HCT116 (cell line): ENCODE measurements at regions not wholly inside any gene's neighbourhood (a gene's known extent, or its start where the extent isn't known, plus 50 kb on each side); places are given as distances from the start of the nearest gene placed in this dataset.

ENCODE experiments used
- ATAC-seq: fragments of 200-7000 bp; cut with Tn5 transposase; 2 replicates; pipeline ENCODE4 v1.9.1; 2020; ENCODE audit warnings: mild to moderate bottlenecking, moderate library complexity
- BruUV-seq: library from RNA; stranded (reverse); fragments of 400-500 nt; replicated peaks from 2 replicates; lab custom pipeline; 2021; lab: Mats Ljungman, UMichigan
- CTCF ChIA-PET: fragments of 300-600 bp; sonication (Branson Sonifier 250); formaldehyde crosslinking; loops from one replicate; lab custom pipeline; 2021; ENCODE audit warnings: antibody characterized with exemption; lab: Charles Lee
- POLR2A ChIA-PET: fragments of 300-600, 350-600 bp; sonication (Branson Sonifier 250); formaldehyde crosslinking; loops from one replicate; lab custom pipeline; 2021; ENCODE audit warnings: antibody characterized with exemption; lab: Charles Lee
- RAD21 ChIA-PET, 2 experiments: fragments of 300-600 bp; sonication (Branson Sonifier 250); formaldehyde crosslinking; loops; one replicate each; lab custom pipeline; 2023; ENCODE audit warnings: low total read pairs in 2 of 2; ENCODE audit not compliant: uncharacterized antibody in 2 of 2, unreplicated experiment in 2 of 2, low non-redundant PET in 1 of 2; lab: Charles Lee
- DNase-seq: peaks from one replicate; pipeline ENCODE4 v3.0.0-alpha.2; 2010; ENCODE audit warnings: low read depth, low spot score
- H2AFZ ChIP-seq: fragments of 200-600 bp; shearing (Covaris generic), sonication (generic); 2 replicates; pipeline ENCODE4 v1.6.1; 2017; ENCODE audit warnings: low read depth, mixed run types, mixed read lengths, antibody characterized with exemption, low read length; ENCODE audit not compliant: poor library complexity, severe bottlenecking
- H3K27ac ChIP-seq: 2 replicates; pipeline ENCODE4 v1.5.1; 2012; ENCODE audit warnings: low read depth, low read length
- H3K27me3 ChIP-seq: fragments of 200-600 bp; sonication (generic); 2 replicates; pipeline ENCODE4 v1.6.1; 2016; ENCODE audit warnings: mixed run types, low read length, mixed read lengths; ENCODE audit not compliant: insufficient read depth
- H3K36me3 ChIP-seq, 2 experiments: fragments of 200-500 bp in 1 of 2; fragments of 200-600 bp in 1 of 2; sonication (Bioruptor generic) in 1 of 2; sonication (generic) in 1 of 2; 2 replicates each; pipeline versions ENCODE4 v1.5.1 to v1.6.1; 2014 to 2016; ENCODE audit warnings: low read length in 2 of 2, inconsistent platforms in 1 of 2, mixed read lengths in 1 of 2, mixed run types in 1 of 2; ENCODE audit not compliant: insufficient read depth in 2 of 2, control insufficient read depth in 1 of 2
- H3K4me1 ChIP-seq, 2 experiments: fragments of 200-600 bp in 1 of 2; sonication (generic) in 1 of 2; 2 replicates each; pipeline versions ENCODE4 v1.5.1 to v1.6.1; 2012 to 2017; ENCODE audit warnings: low read length in 2 of 2, inconsistent platforms in 1 of 2, mild to moderate bottlenecking in 1 of 2, mixed read lengths in 1 of 2, mixed run types in 1 of 2, moderate library complexity in 1 of 2; ENCODE audit not compliant: insufficient read depth in 2 of 2, control insufficient read depth in 1 of 2
- H3K4me2 ChIP-seq: fragments of 200-600 bp; sonication (generic); 2 replicates; pipeline ENCODE4 v1.6.1; 2017; ENCODE audit warnings: mixed run types, low read length, mixed read lengths
- H3K4me3 ChIP-seq, 2 experiments: fragments of 200-600 bp in 1 of 2; sonication (generic) in 1 of 2; replicated peaks in 1 of 2; 2 replicates each; pipeline ENCODE4 v1.5.1; 2011 to 2016; ENCODE audit warnings: low read length in 2 of 2, control low read depth in 1 of 2, low read depth in 1 of 2, mild to moderate bottlenecking in 1 of 2, mixed read lengths in 1 of 2, mixed run types in 1 of 2
- H3K79me2 ChIP-seq: fragments of 200-600 bp; sonication (generic); 2 replicates; pipeline ENCODE4 v1.6.1; 2017; ENCODE audit warnings: mild to moderate bottlenecking, mixed run types, low read length, moderate library complexity, mixed read lengths; ENCODE audit not compliant: insufficient read depth
- H3K9ac ChIP-seq: fragments of 200-600 bp; sonication (generic); 2 replicates; pipeline ENCODE4 v1.6.1; 2016; ENCODE audit warnings: low read length, mixed read lengths
- H3K9me2 ChIP-seq: fragments of 200-600 bp; sonication (generic), shearing (Covaris generic); 2 replicates; pipeline ENCODE4 v1.6.1; 2017; ENCODE audit warnings: mixed run types, mild to moderate bottlenecking, moderate library complexity; ENCODE audit not compliant: insufficient read depth
- H3K9me3 ChIP-seq, 2 experiments: fragments of 200-500 bp in 1 of 2; fragments of 200-600 bp in 1 of 2; sonication (Bioruptor generic) in 1 of 2; sonication (generic) in 1 of 2; 2 replicates each; pipeline ENCODE4 v1.6.1; 2014 to 2017; ENCODE audit warnings: low read length in 2 of 2, mixed read lengths in 2 of 2, inconsistent platforms in 1 of 2, low read depth in 1 of 2, mild to moderate bottlenecking in 1 of 2, mixed run types in 1 of 2, moderate library complexity in 1 of 2; ENCODE audit not compliant: control insufficient read depth in 1 of 2, insufficient read depth in 1 of 2
- H4K20me1 ChIP-seq: fragments of 200-600 bp; sonication (generic), shearing (Covaris generic); 2 replicates; pipeline ENCODE4 v1.6.1; 2017; ENCODE audit warnings: mixed run types, mild to moderate bottlenecking, moderate library complexity; ENCODE audit not compliant: insufficient read depth
- CBX3 ChIP-seq: IDR thresholded peaks from 2 replicates; pipeline ENCODE4 v1.6.1; 2012; ENCODE audit warnings: low read depth
- CTCF ChIP-seq, 3 experiments: fragments of 200-600 bp in 1 of 3; sonication (generic) in 1 of 3; IDR thresholded peaks in 2 of 3; conservative IDR thresholded peaks in 1 of 3; 2 replicates each; pipeline ENCODE4 v1.5.1; 2012 to 2017; ENCODE audit warnings: low read depth in 2 of 3, low read length in 2 of 3, antibody characterized with exemption in 1 of 3, borderline replicate concordance in 1 of 3, control low read depth in 1 of 3, mild to moderate bottlenecking in 1 of 3, mixed read lengths in 1 of 3, mixed run types in 1 of 3, moderate library complexity in 1 of 3; ENCODE audit not compliant: insufficient read depth in 1 of 3
- EGR1 ChIP-seq: IDR thresholded peaks from 2 replicates; pipeline ENCODE4 v1.6.1; 2012; ENCODE audit warnings: low read depth
- ELF1 ChIP-seq: IDR thresholded peaks from 2 replicates; pipeline ENCODE4 v1.6.1; 2012; ENCODE audit warnings: low read depth, borderline replicate concordance
- EZH2phosphoT487 ChIP-seq: fragments of 200-600 bp; IDR thresholded peaks from 2 replicates; pipeline ENCODE4 v1.6.1; 2018; ENCODE audit warnings: antibody characterized with exemption, borderline replicate concordance
- FOSL1 ChIP-seq: IDR thresholded peaks from 2 replicates; pipeline ENCODE4 v1.6.1; 2012; ENCODE audit warnings: low read depth
- JUND ChIP-seq: IDR thresholded peaks from 2 replicates; pipeline ENCODE4 v1.6.1; 2012
- MAX ChIP-seq: IDR thresholded peaks from 2 replicates; pipeline ENCODE4 v1.6.1; 2012
- RAD21 ChIP-seq: IDR thresholded peaks from 2 replicates; pipeline ENCODE4 v1.6.1; 2012; ENCODE audit warnings: low read depth, mild to moderate bottlenecking
- SIN3A ChIP-seq: IDR thresholded peaks from 2 replicates; pipeline ENCODE4 v1.6.1; 2012; ENCODE audit warnings: low read depth
- SP1 ChIP-seq: IDR thresholded peaks from 2 replicates; pipeline ENCODE4 v1.6.1; 2012; ENCODE audit warnings: low read depth
- SRF ChIP-seq: IDR thresholded peaks from 2 replicates; pipeline ENCODE4 v1.6.1; 2012; ENCODE audit warnings: low read depth
- YY1 ChIP-seq: IDR thresholded peaks from 2 replicates; pipeline ENCODE4 v1.6.1; 2011; ENCODE audit warnings: low read length, low read depth, moderate library complexity, mild to moderate bottlenecking; ENCODE audit not compliant: insufficient replicate concordance; ENCODE audit errors: extremely low read depth
- ZBTB33 ChIP-seq: IDR thresholded peaks from 2 replicates; pipeline ENCODE4 v1.6.1; 2011; ENCODE audit warnings: mild to moderate bottlenecking, low read length, moderate library complexity; ENCODE audit not compliant: insufficient replicate concordance; ENCODE audit errors: extremely low read depth
- ZFX ChIP-seq: fragments of 450-650 bp; IDR thresholded peaks from 2 replicates; pipeline ENCODE4 v1.6.1; 2017
- ZNF274 ChIP-seq: fragments of 200-500 bp; sonication (Bioruptor generic); IDR thresholded peaks from 2 replicates; pipeline ENCODE4 v1.6.1; 2014; ENCODE audit warnings: mild to moderate bottlenecking, low read depth, low read length, inconsistent platforms
- intact Hi-C: fragments of 100-400 bp; cut with micrococcal nuclease; formaldehyde crosslinking; loops from 2 replicates; pipeline ENCODE4 v1.10.0; 2022

- H3K9ac ChIP-seq, result no peak overlapping the region
- H3K9me2 ChIP-seq, result no peaks in the 10 kb centered on the region
- ChIA-PET RAD21 (no interaction called here), CTCF (no interaction called here), POLR2A (no interaction called here)
- no peaks in the 10 kb centered on the region for H3K79me2 ChIP-seq
- no peaks in the 10 kb centered on the region for H3K27me3 ChIP-seq
- no peak overlapping the region for H3K4me3 ChIP-seq
- no peaks in the 10 kb centered on the region for H4K20me1 ChIP-seq
- no peaks in the 10 kb centered on the region for H3K36me3 ChIP-seq
- no peak for ATAC-seq
- peaks cover 6 to 8% of the 10 kb centered on the region in 2 experiments; a peak in 3 of 4 replicates for H3K9me3 ChIP-seq
- H2AFZ ChIP-seq, result no peak overlapping the region
- no peak for DNase-seq
- no TSS peak for BruUV-seq
- no peak for TF ChIP-seq CTCF (IDR thresholded peaks at IDR 0.05 in 2 of 3, conservative IDR thresholded peaks at IDR 0.05 in 1 of 3; ENCODE audit: borderline replicate concordance in 1 of 3, insufficient read depth in 1 of 3, low read depth in 2 of 3, low read length in 2 of 3)
- no peak for TF ChIP-seq ZNF274
- TF ChIP-seq ZFX, result no peak
- TF ChIP-seq MAX, result no peak
- no peak for TF ChIP-seq EZH2phosphoT487
- TF ChIP-seq RAD21, result no peak
- TF ChIP-seq SRF, result no peak
- no peak for TF ChIP-seq ELF1
- TF ChIP-seq SP1, result no peak
- TF ChIP-seq ZBTB33, result no peak
- no peak for TF ChIP-seq FOSL1
- TF ChIP-seq CBX3, result no peak
- no peak for TF ChIP-seq JUND
- no peak for TF ChIP-seq SIN3A
- TF ChIP-seq YY1, result no peak
- TF ChIP-seq EGR1, result no peak
- TF ChIP-seq, all 23 proteins: peak for 0
- Histone ChIP-seq H3K4me1 (no peaks in the 10 kb centered on the region), H3K27ac (no peak overlapping the region), H3K4me2 (no peak overlapping the region)
- intact Hi-C loops, result no loop called here
Measured at GRCh38 chr3:89841041-89841440, 733.6 kb downstream of the EPHA3 start.
